ENCODE measurements at regions not wholly inside any gene's neighbourhood (a gene's known extent, or its start where the extent isn't known, plus 50 kb on each side); places are given as distances from the start of the nearest gene placed in this dataset.
"Not testable (repeated sequence)": the region's sequence is repeated elsewhere in the genome, so short reads cannot be mapped to it uniquely, and the experiment has no call there.

DNA sequence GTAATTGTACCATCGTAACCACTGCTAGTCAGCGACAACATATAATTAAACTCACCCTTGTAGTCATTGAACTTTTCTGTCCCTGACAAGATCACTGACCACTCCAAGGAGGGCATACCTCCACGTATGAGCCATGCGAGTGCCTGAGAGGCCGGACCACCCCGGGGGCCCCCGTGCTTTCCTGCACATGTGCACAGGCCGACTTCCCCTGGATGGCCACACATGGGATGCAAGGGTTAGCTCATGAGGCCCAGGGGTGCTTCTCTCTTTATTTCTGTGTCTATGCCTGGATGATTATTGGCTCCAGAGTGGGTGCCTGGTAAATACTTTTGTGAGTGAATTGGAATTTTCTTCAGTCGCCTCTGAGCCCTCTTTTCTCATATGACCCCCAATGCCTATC is 82.8 kb upstream of the ZNF536 start:
- no peak overlapping the region for H3K27ac ChIP-seq
- no peaks in the 10 kb centered on the region for H3K9me3 ChIP-seq
- no peaks in the 10 kb centered on the region for H3K36me3 ChIP-seq (replicated peaks in 1 of 2; ENCODE audit: insufficient read depth in 1 of 2, low read depth in 2 of 2)
- H3K27me3 ChIP-seq = no peaks in the 10 kb centered on the region
- intact Hi-C loops (cut with DNase I) = no loop called here
- no peak overlapping the region for H3K4me3 ChIP-seq
- WGBS, 2 donors = 82 to 83% methylated on average over 9 of the region's 9 CpGs
- no peak for TF ChIP-seq POLR2A (IDR thresholded peaks at IDR 0.05)
- TF ChIP-seq, protein P1, sequence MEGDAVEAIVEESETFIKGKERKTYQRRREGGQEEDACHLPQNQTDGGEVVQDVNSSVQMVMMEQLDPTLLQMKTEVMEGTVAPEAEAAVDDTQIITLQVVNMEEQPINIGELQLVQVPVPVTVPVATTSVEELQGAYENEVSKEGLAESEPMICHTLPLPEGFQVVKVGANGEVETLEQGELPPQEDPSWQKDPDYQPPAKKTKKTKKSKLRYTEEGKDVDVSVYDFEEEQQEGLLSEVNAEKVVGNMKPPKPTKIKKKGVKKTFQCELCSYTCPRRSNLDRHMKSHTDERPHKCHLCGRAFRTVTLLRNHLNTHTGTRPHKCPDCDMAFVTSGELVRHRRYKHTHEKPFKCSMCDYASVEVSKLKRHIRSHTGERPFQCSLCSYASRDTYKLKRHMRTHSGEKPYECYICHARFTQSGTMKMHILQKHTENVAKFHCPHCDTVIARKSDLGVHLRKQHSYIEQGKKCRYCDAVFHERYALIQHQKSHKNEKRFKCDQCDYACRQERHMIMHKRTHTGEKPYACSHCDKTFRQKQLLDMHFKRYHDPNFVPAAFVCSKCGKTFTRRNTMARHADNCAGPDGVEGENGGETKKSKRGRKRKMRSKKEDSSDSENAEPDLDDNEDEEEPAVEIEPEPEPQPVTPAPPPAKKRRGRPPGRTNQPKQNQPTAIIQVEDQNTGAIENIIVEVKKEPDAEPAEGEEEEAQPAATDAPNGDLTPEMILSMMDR (IDR thresholded peaks at IDR 0.05) = no peak
- ATAC-seq = no peak
- H3K4me1 ChIP-seq = no peaks in the 10 kb centered on the region
- no peak for DNase-seq

DNA sequence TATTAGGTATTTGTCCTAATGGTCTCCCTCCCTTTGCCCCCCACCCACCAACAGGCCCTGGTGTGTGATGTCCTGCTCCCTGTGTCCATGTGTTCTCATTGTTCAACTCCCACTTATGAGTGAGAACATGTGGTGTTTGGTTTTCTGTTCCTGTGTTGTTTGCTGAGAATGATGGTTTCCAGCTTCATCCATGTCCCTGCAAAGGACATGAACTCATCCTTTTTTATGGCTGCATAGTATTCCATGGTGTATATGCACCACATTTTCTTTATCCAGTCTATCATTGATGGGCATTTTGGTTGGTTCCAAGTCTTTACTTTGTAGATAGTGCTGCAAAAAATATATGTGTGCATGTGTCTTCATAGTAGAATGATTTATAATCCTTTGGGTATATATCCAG is 81.4 kb upstream of the ZNF536 start:
- H3K9me3 ChIP-seq; ATAC-seq; H3K27ac ChIP-seq; H3K36me3 ChIP-seq (replicated peaks in 1 of 2; ENCODE audit: insufficient read depth in 1 of 2, low read depth in 2 of 2); H3K27me3 ChIP-seq; H3K4me1 ChIP-seq; intact Hi-C loops (cut with DNase I); H3K4me3 ChIP-seq; DNase-seq: not testable (repeated sequence)

DNA sequence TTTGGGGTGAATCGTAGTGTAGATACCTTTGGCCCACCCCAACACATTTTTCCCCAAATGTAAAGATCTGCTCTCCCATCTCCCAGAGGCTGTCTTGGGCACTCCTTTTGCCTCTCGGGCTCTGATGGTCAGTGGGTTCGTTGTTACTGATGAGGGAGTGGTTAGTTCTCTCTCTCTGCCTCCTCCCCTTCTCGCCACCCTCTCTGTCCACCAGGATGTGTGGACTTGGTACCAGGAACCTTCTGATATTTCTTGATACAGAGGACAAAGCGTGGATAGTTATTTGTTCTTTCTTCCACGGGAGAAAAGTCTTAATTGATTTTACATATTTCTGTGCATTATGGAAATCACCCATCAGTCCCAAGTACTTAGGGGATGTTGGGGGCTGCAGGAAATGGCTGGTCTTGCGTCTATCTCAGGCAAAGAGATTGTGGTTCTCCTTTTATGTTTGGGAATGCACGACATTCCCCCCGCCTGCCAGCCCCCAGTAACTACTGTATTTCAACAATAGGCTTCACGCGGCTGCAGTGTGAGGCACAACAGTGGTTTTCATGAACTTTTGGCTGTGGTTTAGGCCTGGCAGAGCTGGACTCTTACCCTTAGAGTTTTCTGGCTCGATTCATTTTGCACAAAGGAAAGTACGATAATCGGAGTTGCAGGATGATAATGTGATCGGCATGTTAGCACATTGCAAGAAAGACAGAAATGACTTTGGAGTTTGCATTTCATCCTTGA is 79.0 kb upstream of the ZNF536 start:
- WGBS, 2 donors = 58 to 71% methylated on average over 15 of the region's 15 CpGs
- ATAC-seq (no peak), DNase-seq (no peak)
- H3K27ac ChIP-seq = no peak overlapping the region
- H3K36me3 ChIP-seq (replicated peaks in 1 of 2; ENCODE audit: insufficient read depth in 1 of 2, low read depth in 2 of 2) = no peaks in the 10 kb centered on the region
- intact Hi-C loops (cut with DNase I) = no loop called here
- H3K4me1 ChIP-seq = no peaks in the 10 kb centered on the region
- no peaks in the 10 kb centered on the region for H3K27me3 ChIP-seq
- H3K9me3 ChIP-seq = no peaks in the 10 kb centered on the region
- TF ChIP-seq POLR2A (IDR thresholded peaks at IDR 0.05) = no peak
- TF ChIP-seq, protein P1 (IDR thresholded peaks at IDR 0.05) = no peak
- no peak overlapping the region for H3K4me3 ChIP-seq

DNA sequence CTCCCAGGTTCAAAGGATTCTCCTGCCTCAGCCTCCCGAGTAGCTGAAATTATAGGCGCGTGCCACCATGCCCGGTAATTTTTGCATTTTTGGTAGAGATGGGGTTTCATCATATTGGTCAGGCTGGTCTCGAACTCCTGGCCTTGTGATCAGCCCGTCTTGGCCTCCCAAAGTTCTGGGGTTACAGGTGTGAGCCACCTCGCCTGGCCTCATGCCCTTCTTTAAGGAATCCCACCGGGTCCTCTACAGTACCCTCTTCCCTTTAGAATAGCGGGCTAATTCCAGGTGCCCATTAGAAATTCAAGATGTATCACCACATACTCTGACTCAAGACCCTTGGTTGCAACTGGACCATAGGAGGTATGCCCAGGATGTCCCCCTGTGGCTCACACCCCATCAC is 74.2 kb upstream of the ZNF536 start:
- Histone ChIP-seq H3K36me3 (replicated peaks in 1 of 2; ENCODE audit: insufficient read depth in 1 of 2, low read depth in 2 of 2) (no peaks in the 10 kb centered on the region), H3K27ac (no peak overlapping the region), H3K9me3 (no peaks in the 10 kb centered on the region), H3K4me1 (no peaks in the 10 kb centered on the region), H3K4me3 (no peak overlapping the region), H3K27me3 (no peaks in the 10 kb centered on the region)
- TF ChIP-seq POLR2A (IDR thresholded peaks at IDR 0.05) = no peak
- TF ChIP-seq, protein P1 (IDR thresholded peaks at IDR 0.05) = no peak
- ATAC-seq (no peak), DNase-seq (no peak)
- WGBS, 2 donors = 82% methylated on average over 9 of the region's 9 CpGs
- intact Hi-C loops (cut with DNase I) = no loop called here

DNA sequence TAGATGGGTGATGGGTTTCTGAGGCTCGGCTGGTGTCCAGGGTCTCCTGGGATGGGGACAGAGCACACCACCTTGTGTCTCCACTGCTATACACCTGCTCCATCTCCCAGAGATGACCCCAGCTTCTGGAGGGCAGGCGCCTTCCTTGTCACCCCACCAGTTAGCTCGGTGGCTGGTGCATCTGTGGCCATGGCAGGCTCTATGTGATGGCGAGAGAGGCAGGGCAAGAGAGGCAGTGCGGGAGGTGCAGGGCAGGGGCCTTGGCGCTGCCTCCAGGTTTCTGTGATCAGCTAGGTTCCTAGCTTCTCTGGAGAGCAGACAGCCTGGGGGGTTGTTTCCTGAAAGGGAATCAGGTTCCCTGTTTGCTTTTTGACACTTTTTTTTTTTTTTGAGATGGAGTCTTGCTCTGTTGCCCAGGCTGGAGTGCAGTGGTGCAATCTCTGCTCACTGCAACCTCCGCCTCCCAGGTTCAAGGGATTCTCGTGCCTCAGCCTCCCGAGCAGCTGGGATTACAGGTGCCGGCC is 69.0 kb upstream of the ZNF536 start:
- Histone ChIP-seq H3K27ac (no peak overlapping the region), H3K9me3 (no peaks in the 10 kb centered on the region), H3K4me3 (no peak overlapping the region), H3K4me1 (no peaks in the 10 kb centered on the region), H3K36me3 (replicated peaks in 1 of 2; ENCODE audit: insufficient read depth in 1 of 2, low read depth in 2 of 2) (no peaks in the 10 kb centered on the region), H3K27me3 (no peaks in the 10 kb centered on the region)
- no peak for TF ChIP-seq POLR2A (IDR thresholded peaks at IDR 0.05)
- TF ChIP-seq, protein P1 (IDR thresholded peaks at IDR 0.05) = no peak
- no peak for DNase-seq
- 77 to 86% methylated on average over 7 to 10 of the region's 10 CpGs for WGBS, 2 donors
- ATAC-seq = no peak
- intact Hi-C loops (cut with DNase I) = no loop called here

Measured in body of pancreas (tissue), 4 donors.